HAP-1 (cell line): ENCODE measurements at regions not wholly inside any gene's neighbourhood (a gene's known extent, or its start where the extent isn't known, plus 50 kb on each side); places are given as distances from the start of the nearest gene placed in this dataset.

Experiments
- DNase-seq, 2 experiments: peaks; one replicate each; pipeline ENCODE4 v3.0.0-alpha.2; 2016 to 2020; ENCODE audit warnings: low spot score in 2 of 2
- H3K27me3 ChIP-seq: fragments of 250-450 bp; sonication (Bioruptor Pico); 2 replicates; pipeline ENCODE4 v1.5.1; 2020; ENCODE audit warnings: low read depth, mild to moderate bottlenecking, moderate library complexity
- H3K36me3 ChIP-seq: fragments of 250-450 bp; sonication (Bioruptor Pico); replicated peaks from 2 replicates; pipeline ENCODE4 v1.5.1; 2020; ENCODE audit warnings: mild to moderate bottlenecking
- H3K4me1 ChIP-seq: fragments of 250-450 bp; sonication (Bioruptor Pico); 2 replicates; pipeline ENCODE4 v1.5.1; 2020; ENCODE audit warnings: mild to moderate bottlenecking
- H3K4me3 ChIP-seq: fragments of 250-450 bp; sonication (Bioruptor Pico); 2 replicates; pipeline ENCODE4 v1.5.1; 2020; ENCODE audit warnings: mild to moderate bottlenecking, moderate library complexity
- H3K9me3 ChIP-seq: fragments of 250-450 bp; sonication (Bioruptor Pico); 2 replicates; pipeline ENCODE4 v1.5.1; 2020; ENCODE audit warnings: mild to moderate bottlenecking, moderate library complexity
- in situ Hi-C: fragments of 300-500 bp; cut with MboI; formaldehyde crosslinking; loops from 3 replicates; pipeline ENCODE4 v1.14.3; 2020; ENCODE audit warnings: low sequenced_read_pairs, inconsistent platforms, mixed read lengths

DNA sequence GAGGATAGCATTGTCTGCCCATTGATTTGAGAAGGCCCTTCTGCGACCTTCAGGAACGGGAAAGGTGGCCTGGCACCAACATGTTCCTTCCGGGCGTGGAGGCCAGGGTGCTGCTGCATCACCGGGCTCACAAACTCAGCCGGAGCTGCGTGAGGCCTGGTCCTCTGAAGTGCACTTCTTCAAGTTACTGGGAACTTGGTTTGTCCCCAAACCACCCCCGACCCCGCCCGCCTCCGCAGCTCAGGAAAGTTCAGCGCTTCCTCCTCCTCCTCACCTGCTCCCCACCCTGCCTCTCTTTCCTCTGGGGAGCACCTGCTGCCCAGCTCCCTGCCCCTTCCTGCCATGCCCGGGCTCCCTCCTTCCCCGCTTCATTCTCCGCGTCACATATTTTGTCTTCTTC, 116.0 kb upstream of the LRPAP1 start:
- H3K9me3 ChIP-seq = no peaks in the 10 kb centered on the region
- H3K27me3 ChIP-seq = peaks cover 47% of the 10 kb centered on the region
- no peak for DNase-seq
- H3K36me3 ChIP-seq = no peaks in the 10 kb centered on the region
- H3K4me1 ChIP-seq = no peaks in the 10 kb centered on the region
- no peak overlapping the region for H3K4me3 ChIP-seq
- in situ Hi-C loops = no loop called here

DNA sequence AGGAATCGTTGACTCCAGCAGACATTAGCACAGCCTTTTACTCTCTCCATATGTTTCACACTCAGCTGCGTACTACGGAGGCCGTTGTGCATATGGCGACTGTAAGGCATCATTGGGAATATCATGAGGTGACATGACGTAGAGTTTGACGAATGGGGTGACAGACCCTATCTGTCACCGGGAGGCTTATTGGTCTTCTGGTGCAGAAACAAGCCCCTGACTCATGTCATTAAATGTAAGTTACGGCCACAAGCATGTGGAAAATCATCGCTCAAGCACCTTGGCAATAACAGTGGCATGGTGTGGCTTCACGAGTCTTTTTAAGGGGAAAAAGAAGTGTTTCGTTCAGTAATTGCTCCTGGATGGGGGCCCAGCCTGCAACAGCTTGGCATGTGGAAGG, 115.2 kb upstream of the LRPAP1 start:
- DNase-seq = no peak
- Histone ChIP-seq H3K4me3 (no peak overlapping the region), H3K9me3 (no peaks in the 10 kb centered on the region), H3K36me3 (no peaks in the 10 kb centered on the region), H3K27me3 (peaks cover 44% of the 10 kb centered on the region), H3K4me1 (no peaks in the 10 kb centered on the region)
- in situ Hi-C loops = no loop called here

DNA sequence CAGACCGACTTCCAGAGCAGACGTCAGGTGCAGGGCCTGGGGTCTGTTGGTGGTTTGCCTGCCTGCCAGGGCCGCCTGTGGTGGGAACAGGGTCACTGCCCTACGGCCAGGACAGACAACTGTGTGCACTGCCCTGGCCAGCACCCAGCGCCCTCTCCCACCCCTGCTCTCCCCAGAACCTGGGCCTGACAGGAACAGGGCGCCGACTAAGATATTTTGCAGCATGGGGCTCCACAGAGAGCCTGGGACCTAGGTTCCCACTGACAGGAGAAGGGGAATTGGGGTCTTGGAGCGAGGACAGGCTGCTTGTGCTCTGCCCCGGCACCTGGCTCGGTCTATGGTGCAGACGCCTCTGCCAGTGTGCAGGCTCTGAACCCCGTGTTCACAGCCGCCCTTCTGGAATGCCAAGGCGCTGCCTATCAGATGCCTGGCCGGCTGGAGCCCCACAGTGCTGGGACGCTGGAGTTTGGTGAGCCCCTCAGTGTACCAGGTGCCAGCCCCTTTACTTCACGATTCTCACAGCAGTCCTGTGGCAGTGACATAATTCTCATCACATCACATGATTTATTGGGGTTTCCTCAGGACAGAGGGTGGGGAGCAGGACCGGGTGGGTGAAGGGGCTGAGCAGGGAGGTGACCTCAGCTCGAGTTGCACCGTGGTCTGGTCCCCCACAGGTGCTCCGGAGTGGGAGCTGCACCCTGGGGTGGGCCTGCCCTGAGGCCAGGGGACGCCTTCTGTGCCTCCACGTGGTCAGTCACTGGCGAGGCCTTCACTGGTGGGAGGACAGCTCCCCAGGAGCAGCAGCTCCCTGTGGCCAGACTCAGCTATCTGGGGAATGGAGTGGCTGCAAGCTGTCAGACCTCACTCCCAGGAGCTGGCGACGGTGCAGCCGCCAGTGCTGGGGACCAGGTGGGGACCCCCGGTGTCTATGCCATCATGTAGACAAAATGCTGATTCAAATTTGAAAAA, 113.8 kb upstream of the LRPAP1 start:
- DNase-seq = no peak
- in situ Hi-C loops = no loop called here
- Histone ChIP-seq H3K36me3 (no peaks in the 10 kb centered on the region), H3K4me3 (no peak overlapping the region), H3K9me3 (no peaks in the 10 kb centered on the region), H3K4me1 (no peaks in the 10 kb centered on the region), H3K27me3 (peaks cover 38% of the 10 kb centered on the region)

DNA sequence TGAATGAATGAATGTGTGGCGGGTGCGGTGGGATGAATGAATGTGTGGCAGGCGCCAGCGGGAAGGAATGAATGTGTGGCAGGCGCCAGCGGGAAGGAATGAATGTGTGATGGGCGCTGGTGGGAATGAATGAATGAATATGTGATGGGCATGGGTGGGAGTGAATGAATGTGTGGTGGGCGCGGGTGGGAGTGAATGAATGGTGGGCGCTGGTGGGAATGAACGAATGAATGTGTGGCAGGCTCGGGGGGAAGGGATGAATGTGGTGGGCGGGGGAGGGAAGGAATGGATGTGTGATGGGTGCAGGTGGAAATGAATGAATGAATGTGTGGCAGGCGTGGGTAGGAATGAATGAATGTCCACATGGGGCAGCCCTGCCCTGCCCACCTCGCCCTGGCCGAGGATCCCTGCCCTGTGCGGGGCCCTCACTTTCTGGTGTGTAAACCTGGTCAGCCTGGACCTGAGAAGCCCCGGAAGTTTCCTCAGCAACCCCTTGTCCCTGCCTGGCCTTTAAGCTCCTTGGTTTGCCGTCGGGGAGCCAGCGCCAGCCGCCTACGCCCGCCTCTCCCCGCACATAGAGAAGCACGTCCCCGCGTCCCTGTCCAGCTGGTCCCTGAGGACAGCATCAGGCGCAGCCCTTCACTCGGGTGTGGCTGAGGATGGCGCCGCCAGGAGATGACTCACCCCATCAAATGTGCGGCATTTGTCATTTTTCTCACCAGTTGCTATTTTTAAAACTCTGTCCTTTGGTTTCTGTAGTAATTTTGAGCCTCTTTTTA, 112.8 kb upstream of the LRPAP1 start:
- Histone ChIP-seq H3K4me1 (no peaks in the 10 kb centered on the region), H3K27me3 (peaks cover 28% of the 10 kb centered on the region), H3K9me3 (no peaks in the 10 kb centered on the region), H3K4me3 (no peak overlapping the region), H3K36me3 (no peaks in the 10 kb centered on the region)
- no peak for DNase-seq
- in situ Hi-C loops = no loop called here

DNA sequence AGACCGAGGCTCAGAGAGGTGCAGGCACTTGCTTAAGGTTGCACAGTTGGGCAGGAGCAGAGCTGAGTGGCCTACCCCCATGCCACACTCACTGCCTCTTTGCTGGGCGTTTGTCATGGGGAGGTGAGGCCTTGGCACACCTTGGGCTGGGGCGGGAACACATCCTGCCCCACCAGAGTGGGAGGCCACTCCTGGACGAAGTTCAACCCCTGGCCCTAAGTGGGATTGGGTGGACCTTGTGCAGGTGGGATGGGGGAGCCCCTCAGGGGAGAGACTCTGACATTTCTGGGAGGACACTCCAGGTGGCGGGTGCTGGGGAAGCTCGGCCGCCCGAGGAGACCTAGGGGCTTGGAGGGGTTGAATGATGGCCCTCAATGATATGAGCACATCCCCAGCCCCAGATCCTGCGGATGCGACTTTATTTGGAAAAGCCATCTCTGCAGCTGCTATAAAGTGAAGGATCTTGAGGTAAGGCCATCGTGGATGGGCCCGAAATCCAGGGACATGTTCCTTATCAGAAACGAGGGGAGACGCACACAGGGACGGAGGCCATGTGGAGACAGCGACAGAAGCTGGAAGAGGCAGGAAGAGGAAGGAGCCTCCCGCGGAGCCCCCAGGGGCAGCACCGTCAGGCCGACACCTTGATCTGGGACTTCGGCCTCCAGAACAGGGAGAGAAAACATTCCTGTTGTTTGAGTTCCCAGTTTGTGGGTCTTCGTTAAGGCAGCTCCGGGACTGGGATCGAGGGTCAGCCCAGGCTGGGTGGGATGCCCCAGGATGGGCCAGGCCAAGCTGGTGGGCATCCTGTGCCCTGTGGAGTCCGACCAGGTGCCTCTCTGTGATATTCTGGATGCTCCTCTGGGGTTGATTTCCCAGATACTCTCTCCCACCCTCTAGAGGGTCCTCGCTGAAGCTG, 111.6 kb upstream of the LRPAP1 start:
- H3K27me3 ChIP-seq = peaks cover 21% of the 10 kb centered on the region
- no peaks in the 10 kb centered on the region for H3K36me3 ChIP-seq
- in situ Hi-C loops = no loop called here
- no peaks in the 10 kb centered on the region for H3K4me1 ChIP-seq
- no peaks in the 10 kb centered on the region for H3K9me3 ChIP-seq
- DNase-seq = no peak
- H3K4me3 ChIP-seq = no peak overlapping the region

- peaks cover 21% of the 10 kb centered on the region for H3K27me3 ChIP-seq
- in situ Hi-C loops = no loop called here
- no peak for DNase-seq
- no peaks in the 10 kb centered on the region for H3K9me3 ChIP-seq
- H3K4me1 ChIP-seq = no peaks in the 10 kb centered on the region
- H3K4me3 ChIP-seq = no peak overlapping the region
- no peaks in the 10 kb centered on the region for H3K36me3 ChIP-seq
Measured at GRCh38 chr4:3642806-3643517, 110.7 kb upstream of the LRPAP1 start.

DNA sequence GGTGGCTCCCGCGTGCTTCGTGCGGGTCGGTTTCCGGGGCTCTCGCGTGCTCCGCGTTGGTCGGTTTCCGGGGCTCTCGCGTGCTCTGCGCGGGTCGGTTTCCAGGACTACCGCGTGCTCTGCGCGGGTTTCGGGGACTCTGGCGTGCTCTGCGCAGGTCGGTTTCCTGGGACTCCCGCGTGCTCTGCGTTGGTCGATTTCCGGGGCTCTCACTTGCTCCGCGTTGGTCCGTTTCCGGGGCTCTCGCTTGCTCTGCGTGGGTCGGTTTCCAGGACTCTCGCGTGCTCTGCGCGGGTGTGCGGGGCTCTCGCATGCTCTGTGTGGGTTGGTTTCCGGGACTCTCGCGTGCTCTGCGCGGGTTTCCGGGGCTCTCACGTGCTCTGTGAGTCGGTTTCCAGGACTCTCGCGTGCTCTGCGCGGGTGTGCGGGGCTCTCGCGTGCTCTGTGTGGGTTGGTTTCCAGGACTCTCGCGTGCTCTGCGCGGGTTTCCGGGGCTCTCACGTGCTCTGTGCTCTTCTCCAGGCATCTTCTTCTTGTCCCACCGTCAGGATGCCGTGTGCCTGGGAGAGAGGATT, 109.9 kb upstream of the LRPAP1 start:
- Histone ChIP-seq H3K36me3 (no peaks in the 10 kb centered on the region), H3K4me1 (no peaks in the 10 kb centered on the region), H3K27me3 (peaks cover 14% of the 10 kb centered on the region), H3K9me3 (no peaks in the 10 kb centered on the region), H3K4me3 (no peak overlapping the region)
- in situ Hi-C loops = no loop called here
- DNase-seq = no peak

DNA sequence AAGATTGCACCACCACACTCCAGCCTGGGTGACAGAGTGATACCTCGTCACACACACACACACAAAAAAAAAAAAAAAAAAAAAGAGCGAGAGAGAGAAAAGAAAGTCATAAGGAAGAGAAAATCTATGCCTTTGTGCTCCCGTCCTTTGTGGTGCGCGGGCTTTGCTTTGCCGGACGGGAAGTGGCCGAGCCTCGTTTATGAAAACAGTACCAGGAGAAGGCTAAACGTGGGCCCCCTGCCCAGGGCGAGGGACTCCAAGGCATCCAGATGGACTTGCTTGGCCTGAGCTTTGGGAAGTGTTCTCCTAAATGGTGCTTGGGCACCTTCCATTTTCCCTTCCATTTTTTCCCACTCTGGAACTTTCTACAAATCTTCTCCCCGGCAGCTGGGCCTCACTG, 109.3 kb upstream of the LRPAP1 start:
- DNase-seq = no peak
- no peak overlapping the region for H3K4me3 ChIP-seq
- no peaks in the 10 kb centered on the region for H3K9me3 ChIP-seq
- peaks cover 11% of the 10 kb centered on the region for H3K27me3 ChIP-seq
- H3K36me3 ChIP-seq = no peaks in the 10 kb centered on the region
- in situ Hi-C loops = no loop called here
- H3K4me1 ChIP-seq = no peaks in the 10 kb centered on the region

DNA sequence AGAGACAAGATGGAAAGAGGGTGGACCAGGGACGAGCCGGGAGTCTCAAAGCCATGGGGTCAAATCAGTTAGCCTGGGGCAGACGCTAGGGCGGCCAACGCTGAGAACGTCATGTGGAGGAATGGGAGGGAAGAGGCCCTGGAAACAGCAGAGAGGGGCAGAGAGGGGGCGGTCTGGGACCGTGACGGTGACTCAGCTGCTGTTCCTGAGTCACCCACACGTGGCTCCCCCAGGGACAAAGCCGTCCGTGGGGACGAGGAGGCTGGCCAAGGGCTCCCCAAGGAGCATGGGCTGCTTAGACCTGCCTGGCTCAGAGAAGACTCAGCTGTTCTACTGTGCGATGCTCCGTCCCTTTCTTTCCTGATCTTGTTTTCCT, 108.4 kb upstream of the LRPAP1 start:
- H3K36me3 ChIP-seq = no peaks in the 10 kb centered on the region
- no peaks in the 10 kb centered on the region for H3K9me3 ChIP-seq
- in situ Hi-C loops = no loop called here
- DNase-seq = no peak
- H3K27me3 ChIP-seq = peaks cover 11% of the 10 kb centered on the region
- no peak overlapping the region for H3K4me3 ChIP-seq
- no peaks in the 10 kb centered on the region for H3K4me1 ChIP-seq

GRCh38 chr4:3639613-3640586, 107.7 kb upstream of the LRPAP1 start:
- in situ Hi-C loops = no loop called here
- H3K27me3 ChIP-seq = peaks cover 11% of the 10 kb centered on the region
- no peak overlapping the region for H3K4me3 ChIP-seq
- H3K4me1 ChIP-seq = no peaks in the 10 kb centered on the region
- H3K36me3 ChIP-seq = no peaks in the 10 kb centered on the region
- no peaks in the 10 kb centered on the region; the same call in 1 of the 2 replicates for H3K9me3 ChIP-seq
- DNase-seq = no peak

DNA sequence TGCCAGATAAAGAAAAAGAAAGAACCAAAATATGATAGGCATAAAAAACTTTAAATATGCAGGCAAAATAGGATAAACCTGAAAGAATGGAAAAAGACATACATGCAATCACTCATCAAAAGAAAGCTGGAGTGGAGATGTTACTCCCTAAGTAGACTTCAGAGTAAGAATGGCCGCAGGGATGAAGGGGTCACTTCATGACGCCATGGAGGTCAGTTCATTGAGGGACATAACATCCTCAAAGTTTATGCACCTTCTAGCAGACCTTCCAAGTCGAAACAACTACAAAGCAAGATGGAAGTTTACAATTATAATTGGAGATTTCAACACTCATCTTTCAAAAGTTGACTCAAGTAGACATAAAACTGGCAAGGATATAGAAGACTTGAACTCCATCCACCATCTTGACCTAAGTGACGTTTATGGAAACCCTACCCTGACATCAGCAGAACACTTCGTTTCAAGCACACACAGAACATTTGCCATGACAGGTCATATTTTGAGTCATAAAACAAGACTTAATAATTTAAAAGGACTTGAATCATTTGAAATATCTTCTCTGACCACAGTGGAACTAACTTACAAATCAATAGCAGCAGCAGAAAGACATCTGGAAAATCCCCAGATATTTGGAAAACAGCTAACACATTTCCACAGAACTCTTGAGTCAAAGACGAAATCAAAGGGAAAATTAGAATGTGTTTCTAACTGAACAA, 106.0 kb upstream of the LRPAP1 start:
- Histone ChIP-seq H3K9me3 (no peaks in the 10 kb centered on the region; the same call in 1 of the 2 replicates), H3K36me3 (no peaks in the 10 kb centered on the region), H3K27me3 (peaks cover 11% of the 10 kb centered on the region), H3K4me1 (no peaks in the 10 kb centered on the region), H3K4me3 (no peak overlapping the region)
- no peak for DNase-seq
- in situ Hi-C loops = no loop called here
